SH-SY5Y (cell line): ENCODE measurements at regions not wholly inside any gene's neighbourhood (a gene's known extent, or its start where the extent isn't known, plus 50 kb on each side); places are given as distances from the start of the nearest gene placed in this dataset.

Experiments used
- GATA2 ChIP-seq: IDR thresholded peaks from 2 replicates; pipeline ENCODE4 v1.6.1; 2011; ENCODE audit warnings: mild to moderate bottlenecking, low read depth, low read length
- GATA3 ChIP-seq: IDR thresholded peaks from 2 replicates; pipeline ENCODE4 v1.6.1; 2011; ENCODE audit warnings: low read depth, mild to moderate bottlenecking, low read length, moderate library complexity

DNA sequence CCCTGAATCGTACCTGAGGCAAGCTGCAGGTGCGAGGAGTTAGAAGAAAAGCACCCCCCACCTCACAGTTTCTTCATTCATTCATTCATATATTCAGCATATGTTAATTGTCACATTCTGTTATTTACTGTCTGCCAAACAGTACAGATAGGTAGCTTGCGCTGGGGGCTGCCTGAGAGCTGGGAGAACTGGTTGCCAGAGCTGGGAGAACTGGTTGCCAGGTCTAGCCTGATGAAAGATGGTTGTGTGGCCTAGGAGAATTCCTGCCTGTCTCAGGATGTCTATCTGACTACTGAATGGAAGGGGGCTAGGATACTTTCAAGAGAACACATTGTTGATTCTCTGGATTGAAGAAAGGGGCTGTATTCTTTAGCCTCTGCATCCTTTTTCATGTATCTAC lies 225.9 kb upstream of the POU3F1 start:
- no peak for TF ChIP-seq GATA2
- TF ChIP-seq GATA3: no peak
